Neutrophil (primary cell): ENCODE measurements at regions not wholly inside any gene's neighbourhood (a gene's known extent, or its start where the extent isn't known, plus 50 kb on each side); places are given as distances from the start of the nearest gene placed in this dataset.

ENCODE experiments used
- H3K27ac ChIP-seq: fragments of 200-600 bp; sonication (generic); 2 replicates; pipeline ENCODE4 v1.5.1; 2016; ENCODE audit warnings: mild to moderate bottlenecking, moderate library complexity
- H3K27me3 ChIP-seq: fragments of 200-600 bp; sonication (generic); 2 replicates; pipeline ENCODE4 v1.6.0; 2016; ENCODE audit warnings: mild to moderate bottlenecking
- H3K36me3 ChIP-seq: fragments of 200-600 bp; sonication (generic); 2 replicates; pipeline ENCODE4 v1.5.1; 2017
- H3K4me1 ChIP-seq, 2 experiments: fragments of 200-600 bp in 1 of 2; sonication (generic) in 1 of 2; 1 replicate in 1 of 2; 2 replicates in 1 of 2; pipeline versions ENCODE4 v1.5.1 to v1.6.1; 2013 to 2016; ENCODE audit warnings: low read depth in 1 of 2, low read length in 1 of 2, mild to moderate bottlenecking in 1 of 2, moderate library complexity in 1 of 2; ENCODE audit not compliant: control insufficient read depth in 1 of 2, insufficient read depth in 1 of 2
- H3K4me3 ChIP-seq, 2 experiments: fragments of 200-600 bp in 1 of 2; sonication (generic) in 1 of 2; 1 replicate in 1 of 2; 2 replicates in 1 of 2; pipeline ENCODE4 v1.5.1; 2013 to 2016; ENCODE audit warnings: low read depth in 1 of 2, low read length in 1 of 2, mild to moderate bottlenecking in 1 of 2, moderate library complexity in 1 of 2
- H3K9me3 ChIP-seq: fragments of 200-600 bp; sonication (generic); 2 replicates; pipeline ENCODE4 v1.5.1; 2016
- CTCF ChIP-seq: fragments of 200-600 bp; sonication (generic); IDR thresholded peaks from 2 replicates; pipeline ENCODE4 v1.5.1; 2016; ENCODE audit warnings: antibody characterized with exemption

- Histone ChIP-seq H3K4me1 (peaks cover 30 to 31% of the 10 kb centered on the region in 2 experiments), H3K27me3 (peaks cover 75% of the 10 kb centered on the region), H3K36me3 (no peaks in the 10 kb centered on the region), H3K9me3 (no peaks in the 10 kb centered on the region), H3K27ac (no peak overlapping the region), H3K4me3 (peak overlapping the region; percentile 17 to 35)
- no peak for TF ChIP-seq CTCF
These were observed 80.0 kb downstream of the NDUFS5 start for GRCh38 chr1:39105841-39106765.

- no peak for TF ChIP-seq CTCF
- peaks cover 75% of the 10 kb centered on the region for H3K27me3 ChIP-seq
- H3K4me1 ChIP-seq: peaks cover 30 to 31% of the 10 kb centered on the region in 2 experiments
- no peak overlapping the region for H3K27ac ChIP-seq
- no peak overlapping the region for H3K4me3 ChIP-seq
- H3K36me3 ChIP-seq: no peaks in the 10 kb centered on the region
- no peaks in the 10 kb centered on the region for H3K9me3 ChIP-seq
These were observed 80.7 kb downstream of the NDUFS5 start for GRCh38 chr1:39106801-39107327.

- Histone ChIP-seq H3K36me3 (no peaks in the 10 kb centered on the region), H3K4me1 (peaks cover 24 to 26% of the 10 kb centered on the region in 2 experiments), H3K4me3 (no peak overlapping the region), H3K27me3 (peaks cover 69% of the 10 kb centered on the region), H3K9me3 (no peaks in the 10 kb centered on the region), H3K27ac (no peak overlapping the region)
- no peak for TF ChIP-seq CTCF
These were observed 81.5 kb downstream of the NDUFS5 start for GRCh38 chr1:39107341-39108290.

- Histone ChIP-seq H3K9me3 (no peaks in the 10 kb centered on the region), H3K4me3 (no peak overlapping the region), H3K4me1 (peaks cover 8 to 12% of the 10 kb centered on the region in 2 experiments), H3K27me3 (peaks cover 65% of the 10 kb centered on the region), H3K27ac (no peak overlapping the region), H3K36me3 (no peaks in the 10 kb centered on the region)
- no peak for TF ChIP-seq CTCF
These were observed 83.5 kb downstream of the NDUFS5 start for GRCh38 chr1:39109644-39110043.

- no peaks in the 10 kb centered on the region for H3K36me3 ChIP-seq
- no peak for TF ChIP-seq CTCF
- H3K27me3 ChIP-seq: peaks cover 65% of the 10 kb centered on the region
- no peak overlapping the region for H3K4me3 ChIP-seq
- H3K9me3 ChIP-seq: no peaks in the 10 kb centered on the region
- peaks cover 8 to 10% of the 10 kb centered on the region in 2 experiments for H3K4me1 ChIP-seq
- no peak overlapping the region for H3K27ac ChIP-seq
These were observed 84.2 kb downstream of the NDUFS5 start for GRCh38 chr1:39110325-39110851.
